ENCODE measurements at regions not wholly inside any gene's neighbourhood (a gene's known extent, or its start where the extent isn't known, plus 50 kb on each side); places are given as distances from the start of the nearest gene placed in this dataset.
"Not testable (repeated sequence)": the region's sequence is repeated elsewhere in the genome, so short reads cannot be mapped to it uniquely, and the experiment has no call there.

GRCh38 chr7:28900311-28900710 lies 57.8 kb downstream of the TRIL start:
- DNase-seq: no peak

GRCh38 chr7:28893888-28894287 lies 64.2 kb downstream of the TRIL start:
- DNase-seq: peak in 1 of 3 experiments; percentile 15

- DNase-seq: not testable (repeated sequence)
These were observed 66.3 kb downstream of the TRIL start for GRCh38 chr7:28891876-28892234.

GRCh38 chr7:28891192-28891875 lies 66.8 kb downstream of the TRIL start:
- no peak for DNase-seq

- no peak for DNase-seq
These were observed 68.0 kb downstream of the TRIL start for GRCh38 chr7:28890137-28890536.

- no peak for DNase-seq
These were observed 68.8 kb downstream of the TRIL start for GRCh38 chr7:28889290-28889689.

GRCh38 chr7:28885771-28886170 lies 72.4 kb downstream of the TRIL start:
- DNase-seq: no peak

- no peak for DNase-seq
These were observed 75.2 kb downstream of the TRIL start for GRCh38 chr7:28882869-28883470.

GRCh38 chr7:28879105-28879504 lies 79.0 kb downstream of the TRIL start:
- peak in 2 of 3 experiments; percentile 33 to 70 for DNase-seq

GRCh38 chr7:28878481-28878880 lies 79.6 kb downstream of the TRIL start:
- no peak for DNase-seq

Measured in NCI-H1417 (cell line).